ENCODE measurements at regions not wholly inside any gene's neighbourhood (a gene's known extent, or its start where the extent isn't known, plus 50 kb on each side); places are given as distances from the start of the nearest gene placed in this dataset.

DNA sequence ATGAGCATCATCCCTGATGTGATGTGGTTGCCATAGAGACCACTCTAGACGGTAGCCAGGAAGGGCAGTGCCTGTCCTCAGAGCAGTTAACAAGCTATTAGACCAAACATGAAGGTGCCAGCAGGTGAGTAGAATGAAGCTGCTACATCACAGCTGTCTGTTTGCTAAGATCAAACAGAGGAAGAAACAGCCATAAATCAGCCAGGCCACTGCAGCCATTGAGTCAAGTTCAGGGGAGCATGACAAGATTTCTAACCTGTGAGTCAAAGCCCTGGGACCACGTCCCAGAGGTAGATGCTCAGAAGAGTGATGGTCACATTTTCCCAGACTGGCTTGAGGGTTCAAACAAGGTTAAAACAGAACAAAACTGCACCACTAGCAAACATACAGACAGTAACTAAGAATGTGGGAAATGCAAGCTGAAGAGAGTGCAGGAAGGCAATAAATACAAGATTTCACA is 450.6 kb upstream of the DAB1 start:
- TF ChIP-seq, protein P1, sequence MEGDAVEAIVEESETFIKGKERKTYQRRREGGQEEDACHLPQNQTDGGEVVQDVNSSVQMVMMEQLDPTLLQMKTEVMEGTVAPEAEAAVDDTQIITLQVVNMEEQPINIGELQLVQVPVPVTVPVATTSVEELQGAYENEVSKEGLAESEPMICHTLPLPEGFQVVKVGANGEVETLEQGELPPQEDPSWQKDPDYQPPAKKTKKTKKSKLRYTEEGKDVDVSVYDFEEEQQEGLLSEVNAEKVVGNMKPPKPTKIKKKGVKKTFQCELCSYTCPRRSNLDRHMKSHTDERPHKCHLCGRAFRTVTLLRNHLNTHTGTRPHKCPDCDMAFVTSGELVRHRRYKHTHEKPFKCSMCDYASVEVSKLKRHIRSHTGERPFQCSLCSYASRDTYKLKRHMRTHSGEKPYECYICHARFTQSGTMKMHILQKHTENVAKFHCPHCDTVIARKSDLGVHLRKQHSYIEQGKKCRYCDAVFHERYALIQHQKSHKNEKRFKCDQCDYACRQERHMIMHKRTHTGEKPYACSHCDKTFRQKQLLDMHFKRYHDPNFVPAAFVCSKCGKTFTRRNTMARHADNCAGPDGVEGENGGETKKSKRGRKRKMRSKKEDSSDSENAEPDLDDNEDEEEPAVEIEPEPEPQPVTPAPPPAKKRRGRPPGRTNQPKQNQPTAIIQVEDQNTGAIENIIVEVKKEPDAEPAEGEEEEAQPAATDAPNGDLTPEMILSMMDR (IDR thresholded peaks at IDR 0.05) = no peak
- no peak for TF ChIP-seq POLR2A (IDR thresholded peaks at IDR 0.05)
